H1 (cell line): ENCODE measurements at regions not wholly inside any gene's neighbourhood (a gene's known extent, or its start where the extent isn't known, plus 50 kb on each side); places are given as distances from the start of the nearest gene placed in this dataset.

ENCODE experiments used
- CHD2 ChIP-seq: IDR thresholded peaks from 2 replicates; pipeline ENCODE4 v1.6.1; 2012; ENCODE audit warnings: low read length, improper control_type of control experiment
- CHD7 ChIP-seq: fragments of 300-600 bp; sonication (generic); IDR thresholded peaks from 2 replicates; pipeline ENCODE4 v1.7.1; 2012; ENCODE audit warnings: low read length, moderate library complexity, mild to moderate bottlenecking, inconsistent platforms; ENCODE audit not compliant: insufficient replicate concordance
- CTCF ChIP-seq, 3 experiments: IDR thresholded peaks; 1 replicate in 2 of 3; 2 replicates in 1 of 3; pipeline versions ENCODE4 v1.5.1 to v1.6.1; 2011; ENCODE audit warnings: low read length in 3 of 3, mild to moderate bottlenecking in 3 of 3, inconsistent platforms in 2 of 3, low read depth in 1 of 3, moderate library complexity in 1 of 3; ENCODE audit not compliant: insufficient read depth in 1 of 3; ENCODE audit errors: control extremely low read depth in 1 of 3
- MAX ChIP-seq: IDR thresholded peaks from 2 replicates; pipeline ENCODE4 v1.6.1; 2012; ENCODE audit warnings: inconsistent platforms
- POLR2A ChIP-seq, 2 experiments: IDR thresholded peaks; 1 replicate in 1 of 2; 2 replicates in 1 of 2; pipeline ENCODE4 v1.6.1; 2011; ENCODE audit warnings: low read depth in 2 of 2, low read length in 2 of 2, mild to moderate bottlenecking in 2 of 2; ENCODE audit errors: control extremely low read depth in 1 of 2
- POLR2AphosphoS5 ChIP-seq: IDR thresholded peaks from 2 replicates; pipeline ENCODE4 v1.6.1; 2011; ENCODE audit warnings: low read depth, low read length
- RAD21 ChIP-seq, 2 experiments: IDR thresholded peaks in 1 of 2; conservative IDR thresholded peaks in 1 of 2; 2 replicates each; pipeline ENCODE4 v1.6.1; 2011; ENCODE audit warnings: low read depth in 2 of 2, low read length in 2 of 2, improper control_type of control experiment in 1 of 2, inconsistent platforms in 1 of 2, mild to moderate bottlenecking in 1 of 2, moderate library complexity in 1 of 2
- YY1 ChIP-seq: IDR thresholded peaks from 2 replicates; pipeline ENCODE4 v1.6.1; 2011; ENCODE audit warnings: low read depth, mild to moderate bottlenecking, low read length

- TF ChIP-seq CTCF (IDR thresholded peaks at IDR 0.05; ENCODE audit: control extremely low read depth in 1 of 3, insufficient read depth in 1 of 3, low read depth in 1 of 3, low read length in 3 of 3), result no peak
- no peak for TF ChIP-seq MAX
- no peak for TF ChIP-seq YY1
- no peak for TF ChIP-seq POLR2A (IDR thresholded peaks at IDR 0.05; ENCODE audit: control extremely low read depth in 1 of 2, low read depth in 2 of 2, low read length in 2 of 2)
- TF ChIP-seq CHD2, result no peak
- no peak for TF ChIP-seq RAD21 (IDR thresholded peaks at IDR 0.05 in 1 of 2, conservative IDR thresholded peaks at IDR 0.05 in 1 of 2; ENCODE audit: low read depth in 2 of 2, low read length in 2 of 2)
- TF ChIP-seq POLR2AphosphoS5, result no peak
- no peak for TF ChIP-seq CHD7
Observed at GRCh38 chr9:85263288-85263687, 478.5 kb downstream of the AGTPBP1 start.
